Kasumi-1 (cell line): ENCODE measurements at regions not wholly inside any gene's neighbourhood (a gene's known extent, or its start where the extent isn't known, plus 50 kb on each side); places are given as distances from the start of the nearest gene placed in this dataset.
"Not testable (repeated sequence)": the region's sequence is repeated elsewhere in the genome, so short reads cannot be mapped to it uniquely, and the experiment has no call there.

ENCODE experiments used
- DNase-seq, 2 experiments: peaks; one replicate each; lab custom pipeline; 2025; lab: John Stamatoyannopoulos, UW

- no peak for DNase-seq
These were observed 71.1 kb upstream of the PPP3CA start for GRCh38 chr4:101418466-101418865.

GRCh38 chr4:101418055-101418454, 70.7 kb upstream of the PPP3CA start:
- peak; percentile 77 to 79 for DNase-seq

- DNase-seq, result no peak
These were observed 69.7 kb upstream of the PPP3CA start for GRCh38 chr4:101417046-101417445.

- no peak for DNase-seq
These were observed 68.6 kb upstream of the PPP3CA start for GRCh38 chr4:101415962-101416361.

GRCh38 chr4:101414496-101414895, 67.2 kb upstream of the PPP3CA start:
- DNase-seq, result no peak

GRCh38 chr4:101411926-101412325, 64.6 kb upstream of the PPP3CA start:
- DNase-seq, result no peak

GRCh38 chr4:101411281-101411910, 64.1 kb upstream of the PPP3CA start:
- not testable (repeated sequence) for DNase-seq

- DNase-seq, result no peak
These were observed 52.8 kb upstream of the PPP3CA start for GRCh38 chr4:101400096-101400495.

- DNase-seq, result no peak
These were observed 51.5 kb upstream of the PPP3CA start for GRCh38 chr4:101398807-101399206.
